ENCODE measurements at regions not wholly inside any gene's neighbourhood (a gene's known extent, or its start where the extent isn't known, plus 50 kb on each side); places are given as distances from the start of the nearest gene placed in this dataset.
A peak's percentile ranks its signal among the peaks of the same experiment; 100 is the strongest.

DNA sequence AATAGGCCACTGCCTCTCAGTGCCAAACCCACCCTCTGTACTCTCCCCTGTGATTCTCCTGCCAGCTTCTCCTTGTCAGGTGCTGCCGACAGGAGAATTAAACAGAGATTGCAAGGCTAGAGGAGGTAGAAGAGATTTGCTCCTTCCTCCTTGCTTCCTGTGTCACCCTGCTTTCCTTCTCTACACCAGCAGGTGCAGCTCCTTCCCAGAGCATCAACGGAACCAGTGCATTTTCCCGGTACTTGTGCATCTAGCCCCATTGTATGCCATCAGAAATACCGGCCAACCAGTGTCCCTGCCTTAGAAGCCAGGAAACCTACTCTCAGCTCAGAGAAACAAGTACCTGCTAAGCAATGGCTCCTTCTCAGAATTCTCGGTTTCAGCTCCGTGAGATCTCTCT is 253.2 kb downstream of the SUCLA2 start:
- Histone ChIP-seq H3K4me3 (ENCODE audit: low read depth, low read length) (no peak overlapping the region), H3K27ac (ENCODE audit: low read depth, low read length) (no peak overlapping the region), H3K36me3 (ENCODE audit: control insufficient read depth, insufficient read depth, low read length) (no peaks in the 10 kb centered on the region), H3K27me3 (ENCODE audit: control insufficient read depth, insufficient read depth, low read length) (no peaks in the 10 kb centered on the region), H3K9me3 (ENCODE audit: control insufficient read depth, insufficient read depth, low read length) (no peaks in the 10 kb centered on the region), H3K4me1 (ENCODE audit: control insufficient read depth, insufficient read depth, low read length) (no peaks in the 10 kb centered on the region)
- 75% methylated on average over 5 of the region's 6 CpGs for WGBS (ENCODE audit: insufficient coverage)
- peak in 2 of 6 donors; percentile 5 to 28 for DNase-seq (ENCODE audit: low read depth in 4 of 6, low spot score in 6 of 6)

DNA sequence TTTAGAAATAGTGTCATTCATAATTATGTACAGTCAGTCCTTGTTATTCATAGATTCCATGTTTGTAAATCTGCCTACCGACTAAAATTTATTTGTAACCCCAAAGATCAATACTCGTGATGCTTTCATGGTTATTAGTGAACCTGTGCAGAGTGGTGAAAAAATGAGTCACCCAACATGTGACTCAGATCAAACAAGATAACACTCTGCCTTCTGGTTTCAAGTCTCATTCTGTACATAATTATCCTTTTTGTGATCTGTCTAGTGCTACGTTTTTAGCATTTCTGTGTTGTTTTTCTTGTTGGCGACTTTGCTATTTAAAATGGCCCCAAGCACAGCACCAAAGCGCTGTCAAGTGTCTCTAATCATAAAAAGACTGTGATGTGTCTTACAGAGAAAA is 274.7 kb downstream of the SUCLA2 start:
- H3K4me1 ChIP-seq (ENCODE audit: control insufficient read depth, insufficient read depth, low read length): no peaks in the 10 kb centered on the region
- no peaks in the 10 kb centered on the region for H3K9me3 ChIP-seq (ENCODE audit: control insufficient read depth, insufficient read depth, low read length)
- no peaks in the 10 kb centered on the region for H3K36me3 ChIP-seq (ENCODE audit: control insufficient read depth, insufficient read depth, low read length)
- H3K27me3 ChIP-seq (ENCODE audit: control insufficient read depth, insufficient read depth, low read length): no peaks in the 10 kb centered on the region
- no peak for DNase-seq (ENCODE audit: low read depth in 4 of 6, low spot score in 6 of 6)
- no CpG with 5 or more reads among the region's 5 CpGs for WGBS (ENCODE audit: insufficient coverage)
- no peak overlapping the region for H3K4me3 ChIP-seq (ENCODE audit: low read depth, low read length)
- no peak overlapping the region for H3K27ac ChIP-seq (ENCODE audit: low read depth, low read length)

DNA sequence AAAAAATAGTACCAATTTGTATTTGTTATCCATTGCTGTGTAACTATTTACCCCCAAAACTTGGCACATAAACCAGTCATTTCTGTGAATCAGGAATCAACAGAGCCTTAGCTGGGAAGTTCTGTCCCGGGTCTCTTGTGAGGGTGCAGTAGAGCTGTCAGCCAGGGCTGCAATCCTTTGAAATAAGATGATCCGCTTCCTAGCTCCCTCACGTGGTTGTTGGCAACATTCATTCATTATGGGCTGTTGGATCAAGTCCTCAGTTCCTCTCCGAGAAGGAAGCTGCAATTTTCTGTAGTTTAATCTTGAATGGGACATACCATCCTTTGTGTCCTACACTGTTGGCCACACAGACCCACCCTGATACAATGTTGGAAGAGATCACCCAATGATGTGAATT is 277.2 kb downstream of the SUCLA2 start:
- Histone ChIP-seq H3K4me1 (ENCODE audit: control insufficient read depth, insufficient read depth, low read length) (no peaks in the 10 kb centered on the region), H3K9me3 (ENCODE audit: control insufficient read depth, insufficient read depth, low read length) (no peaks in the 10 kb centered on the region)
- 70% methylated on average over 3 of the region's 4 CpGs for WGBS (ENCODE audit: insufficient coverage)

GRCh38 chr13:47719164-47719563 is 281.9 kb downstream of the SUCLA2 start:
- no peaks in the 10 kb centered on the region for H3K9me3 ChIP-seq (ENCODE audit: control insufficient read depth, insufficient read depth, low read length)
- H3K36me3 ChIP-seq (ENCODE audit: control insufficient read depth, insufficient read depth, low read length): no peaks in the 10 kb centered on the region
- no peaks in the 10 kb centered on the region for H3K4me1 ChIP-seq (ENCODE audit: control insufficient read depth, insufficient read depth, low read length)
- no peak for DNase-seq (ENCODE audit: low read depth in 4 of 6, low spot score in 6 of 6)
- no peak overlapping the region for H3K4me3 ChIP-seq (ENCODE audit: low read depth, low read length)
- no peak overlapping the region for H3K27ac ChIP-seq (ENCODE audit: low read depth, low read length)
- WGBS (ENCODE audit: insufficient coverage): no CpG with 5 or more reads among the region's 2 CpGs
- H3K27me3 ChIP-seq (ENCODE audit: control insufficient read depth, insufficient read depth, low read length): no peaks in the 10 kb centered on the region

More for the DNA sequence above, 277.2 kb downstream of the SUCLA2 start:
- no peaks in the 10 kb centered on the region for H3K36me3 ChIP-seq (ENCODE audit: control insufficient read depth, insufficient read depth, low read length)
- H3K27me3 ChIP-seq (ENCODE audit: control insufficient read depth, insufficient read depth, low read length): no peaks in the 10 kb centered on the region
- no peak for DNase-seq (ENCODE audit: low read depth in 4 of 6, low spot score in 6 of 6)
- no peak overlapping the region for H3K4me3 ChIP-seq (ENCODE audit: low read depth, low read length)
- H3K27ac ChIP-seq (ENCODE audit: low read depth, low read length): no peak overlapping the region

DNA sequence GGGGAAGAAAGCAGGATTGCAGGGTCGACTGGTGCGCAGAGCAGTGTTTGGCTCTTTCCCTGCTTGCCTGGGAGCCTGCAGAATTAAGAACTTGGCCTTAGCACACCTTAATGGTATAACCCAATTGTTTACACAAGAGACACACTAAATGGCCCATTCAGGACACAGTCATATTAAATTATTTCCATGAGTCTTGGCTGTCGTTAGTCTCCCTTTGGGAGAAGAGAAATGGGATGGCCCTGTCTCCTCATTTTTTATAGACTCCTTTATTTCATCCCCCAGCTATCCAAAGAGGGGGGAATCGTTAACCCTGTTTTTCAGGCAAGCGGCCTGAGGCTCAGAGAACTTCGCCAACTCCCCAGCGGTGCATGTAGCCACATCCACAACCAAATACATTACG is 282.5 kb downstream of the SUCLA2 start:
- H3K36me3 ChIP-seq (ENCODE audit: control insufficient read depth, insufficient read depth, low read length): no peaks in the 10 kb centered on the region
- WGBS (ENCODE audit: insufficient coverage): 43% methylated on average over 3 of the region's 8 CpGs
- H3K27me3 ChIP-seq (ENCODE audit: control insufficient read depth, insufficient read depth, low read length): no peaks in the 10 kb centered on the region
- H3K9me3 ChIP-seq (ENCODE audit: control insufficient read depth, insufficient read depth, low read length): no peaks in the 10 kb centered on the region
- no peak overlapping the region for H3K27ac ChIP-seq (ENCODE audit: low read depth, low read length)
- H3K4me3 ChIP-seq (ENCODE audit: low read depth, low read length): no peak overlapping the region
- no peaks in the 10 kb centered on the region for H3K4me1 ChIP-seq (ENCODE audit: control insufficient read depth, insufficient read depth, low read length)
- DNase-seq (ENCODE audit: low read depth in 4 of 6, low spot score in 6 of 6): no peak

DNA sequence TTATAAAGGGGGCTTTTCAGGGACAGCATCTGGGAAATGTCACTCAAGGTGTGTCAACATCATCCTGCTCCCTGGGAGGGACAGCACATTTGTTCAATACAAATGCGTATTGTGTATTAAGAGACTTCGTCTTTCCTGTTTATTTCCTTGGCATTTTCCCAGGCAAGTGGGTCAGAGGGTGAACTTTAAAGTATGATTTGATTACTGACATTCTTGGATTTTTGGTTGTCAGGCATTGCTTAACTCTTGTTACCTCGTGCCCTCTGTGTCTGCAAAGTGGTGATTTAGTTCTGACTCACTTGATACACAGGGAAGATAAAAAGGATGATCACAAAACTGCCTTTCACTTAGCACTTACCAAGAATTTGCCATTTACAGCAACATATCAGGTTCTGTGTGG is 292.7 kb downstream of the SUCLA2 start:
- Histone ChIP-seq H3K27me3 (ENCODE audit: control insufficient read depth, insufficient read depth, low read length) (no peaks in the 10 kb centered on the region), H3K4me3 (ENCODE audit: low read depth, low read length) (no peak overlapping the region), H3K27ac (ENCODE audit: low read depth, low read length) (no peak overlapping the region), H3K9me3 (ENCODE audit: control insufficient read depth, insufficient read depth, low read length) (no peaks in the 10 kb centered on the region), H3K36me3 (ENCODE audit: control insufficient read depth, insufficient read depth, low read length) (no peaks in the 10 kb centered on the region), H3K4me1 (ENCODE audit: control insufficient read depth, insufficient read depth, low read length) (no peaks in the 10 kb centered on the region)
- WGBS (ENCODE audit: insufficient coverage): 17% methylated on average over 1 of the region's 3 CpGs
- DNase-seq (ENCODE audit: low read depth in 4 of 6, low spot score in 6 of 6): no peak

- H3K4me3 ChIP-seq (ENCODE audit: low read depth, low read length): no peak overlapping the region
- H3K36me3 ChIP-seq (ENCODE audit: control insufficient read depth, insufficient read depth, low read length): no peaks in the 10 kb centered on the region
- H3K27ac ChIP-seq (ENCODE audit: low read depth, low read length): no peak overlapping the region
- no peaks in the 10 kb centered on the region for H3K9me3 ChIP-seq (ENCODE audit: control insufficient read depth, insufficient read depth, low read length)
- DNase-seq (ENCODE audit: low read depth in 4 of 6, low spot score in 6 of 6): peak in 2 of 6 donors; percentile 19 to 28
- H3K4me1 ChIP-seq (ENCODE audit: control insufficient read depth, insufficient read depth, low read length): no peaks in the 10 kb centered on the region
- WGBS (ENCODE audit: insufficient coverage): no CpG with 5 or more reads among the region's 3 CpGs
- H3K27me3 ChIP-seq (ENCODE audit: control insufficient read depth, insufficient read depth, low read length): no peaks in the 10 kb centered on the region
Observed at GRCh38 chr13:47707414-47707813, 293.7 kb downstream of the SUCLA2 start.

GRCh38 chr13:47705185-47705584 is 295.9 kb downstream of the SUCLA2 start:
- WGBS (ENCODE audit: insufficient coverage): 100% methylated on average over 1 of the region's 4 CpGs
- H3K27ac ChIP-seq (ENCODE audit: low read depth, low read length): no peak overlapping the region
- H3K9me3 ChIP-seq (ENCODE audit: control insufficient read depth, insufficient read depth, low read length): no peaks in the 10 kb centered on the region
- H3K4me1 ChIP-seq (ENCODE audit: control insufficient read depth, insufficient read depth, low read length): no peaks in the 10 kb centered on the region
- no peak overlapping the region for H3K4me3 ChIP-seq (ENCODE audit: low read depth, low read length)
- H3K36me3 ChIP-seq (ENCODE audit: control insufficient read depth, insufficient read depth, low read length): no peaks in the 10 kb centered on the region
- H3K27me3 ChIP-seq (ENCODE audit: control insufficient read depth, insufficient read depth, low read length): no peaks in the 10 kb centered on the region
- DNase-seq (ENCODE audit: low read depth in 4 of 6, low spot score in 6 of 6): no peak

- 100% methylated on average over 2 of the region's 3 CpGs for WGBS (ENCODE audit: insufficient coverage)
- H3K4me1 ChIP-seq (ENCODE audit: control insufficient read depth, insufficient read depth, low read length): no peaks in the 10 kb centered on the region
- no peaks in the 10 kb centered on the region for H3K27me3 ChIP-seq (ENCODE audit: control insufficient read depth, insufficient read depth, low read length)
- H3K9me3 ChIP-seq (ENCODE audit: control insufficient read depth, insufficient read depth, low read length): no peaks in the 10 kb centered on the region
- no peak overlapping the region for H3K4me3 ChIP-seq (ENCODE audit: low read depth, low read length)
- no peak for DNase-seq (ENCODE audit: low read depth in 4 of 6, low spot score in 6 of 6)
- no peaks in the 10 kb centered on the region for H3K36me3 ChIP-seq (ENCODE audit: control insufficient read depth, insufficient read depth, low read length)
- no peak overlapping the region for H3K27ac ChIP-seq (ENCODE audit: low read depth, low read length)
Observed at GRCh38 chr13:47696674-47697073, 304.4 kb downstream of the SUCLA2 start.

- WGBS (ENCODE audit: insufficient coverage): 60% methylated on average over 2 of the region's 2 CpGs
- Histone ChIP-seq H3K36me3 (ENCODE audit: control insufficient read depth, insufficient read depth, low read length) (no peaks in the 10 kb centered on the region), H3K4me1 (ENCODE audit: control insufficient read depth, insufficient read depth, low read length) (no peaks in the 10 kb centered on the region), H3K9me3 (ENCODE audit: control insufficient read depth, insufficient read depth, low read length) (no peaks in the 10 kb centered on the region), H3K4me3 (ENCODE audit: low read depth, low read length) (no peak overlapping the region), H3K27me3 (ENCODE audit: control insufficient read depth, insufficient read depth, low read length) (no peaks in the 10 kb centered on the region), H3K27ac (ENCODE audit: low read depth, low read length) (no peak overlapping the region)
- peak in 2 of 6 donors; percentile 42 to 49 for DNase-seq (ENCODE audit: low read depth in 4 of 6, low spot score in 6 of 6)
Observed at GRCh38 chr13:47687577-47687976, 313.5 kb downstream of the SUCLA2 start.
